ENCODE measurements at regions not wholly inside any gene's neighbourhood (a gene's known extent, or its start where the extent isn't known, plus 50 kb on each side); places are given as distances from the start of the nearest gene placed in this dataset.

DNA sequence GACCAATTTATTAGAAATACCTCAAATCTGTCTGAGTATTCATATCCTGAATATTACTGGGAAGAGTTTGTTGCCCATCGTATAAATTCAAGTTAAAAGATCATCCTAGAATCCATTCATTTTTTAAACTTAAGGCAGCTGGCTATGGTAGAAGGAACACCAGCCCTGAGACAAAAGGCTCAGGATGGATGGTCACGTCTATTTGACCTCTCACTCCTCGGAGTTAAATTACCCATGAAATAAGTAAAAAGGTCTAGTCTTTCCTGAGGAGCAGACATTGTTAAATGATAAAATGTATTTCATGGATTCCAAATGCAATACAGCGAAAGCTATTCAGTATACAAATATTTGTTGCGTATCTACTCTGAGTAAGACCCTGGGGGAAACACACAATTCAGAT lies 826.0 kb upstream of the LRATD1 start:
- intact Hi-C loops (cut with micrococcal nuclease; ENCODE audit: unreplicated experiment): no loop called here
- no peaks in the 10 kb centered on the region; the same call in 1 of the 2 replicates for H3K9me3 ChIP-seq (ENCODE audit: control insufficient read depth, insufficient read depth, low read depth, low read length)

DNA sequence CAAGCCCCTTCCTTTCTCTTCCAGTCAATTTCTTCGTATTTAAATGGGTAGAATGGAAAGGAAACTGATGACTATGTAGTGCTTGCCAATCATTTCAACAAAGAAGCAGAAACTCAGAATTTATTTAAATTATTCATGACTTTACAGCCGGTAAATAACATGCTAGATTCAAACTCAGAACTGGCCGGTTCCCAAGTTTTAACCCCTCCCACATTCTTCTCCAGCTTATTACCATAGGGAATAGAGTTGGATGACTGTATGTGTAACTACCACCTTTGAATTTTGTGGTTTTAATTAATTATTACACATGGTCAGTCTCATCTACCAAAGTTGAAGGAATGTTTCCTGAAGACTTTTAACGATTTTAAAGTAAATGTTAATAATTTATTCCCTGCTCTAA lies 819.3 kb upstream of the LRATD1 start:
- TF ChIP-seq TCF7L2 (IDR thresholded peaks at IDR 0.05; ENCODE audit: low read depth, low read length) (no peak), REST (IDR thresholded peaks at IDR 0.05; ENCODE audit: insufficient read depth in 1 of 2, low read depth in 2 of 2, low read length in 1 of 2) (no peak), SIN3A (IDR thresholded peaks at IDR 0.05; ENCODE audit: borderline replicate concordance, insufficient read depth, low read depth, low read length) (no peak), POLR2AphosphoS5 (IDR thresholded peaks at IDR 0.05; ENCODE audit: low read depth, low read length) (no peak)
- TF ChIP-seq, protein P1, sequence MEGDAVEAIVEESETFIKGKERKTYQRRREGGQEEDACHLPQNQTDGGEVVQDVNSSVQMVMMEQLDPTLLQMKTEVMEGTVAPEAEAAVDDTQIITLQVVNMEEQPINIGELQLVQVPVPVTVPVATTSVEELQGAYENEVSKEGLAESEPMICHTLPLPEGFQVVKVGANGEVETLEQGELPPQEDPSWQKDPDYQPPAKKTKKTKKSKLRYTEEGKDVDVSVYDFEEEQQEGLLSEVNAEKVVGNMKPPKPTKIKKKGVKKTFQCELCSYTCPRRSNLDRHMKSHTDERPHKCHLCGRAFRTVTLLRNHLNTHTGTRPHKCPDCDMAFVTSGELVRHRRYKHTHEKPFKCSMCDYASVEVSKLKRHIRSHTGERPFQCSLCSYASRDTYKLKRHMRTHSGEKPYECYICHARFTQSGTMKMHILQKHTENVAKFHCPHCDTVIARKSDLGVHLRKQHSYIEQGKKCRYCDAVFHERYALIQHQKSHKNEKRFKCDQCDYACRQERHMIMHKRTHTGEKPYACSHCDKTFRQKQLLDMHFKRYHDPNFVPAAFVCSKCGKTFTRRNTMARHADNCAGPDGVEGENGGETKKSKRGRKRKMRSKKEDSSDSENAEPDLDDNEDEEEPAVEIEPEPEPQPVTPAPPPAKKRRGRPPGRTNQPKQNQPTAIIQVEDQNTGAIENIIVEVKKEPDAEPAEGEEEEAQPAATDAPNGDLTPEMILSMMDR (IDR thresholded peaks at IDR 0.05): no peak
- Histone ChIP-seq H3K4me1 (ENCODE audit: control insufficient read depth, insufficient read depth, low read length) (no peaks in the 10 kb centered on the region), H3K4me3 (ENCODE audit: low read depth in 2 of 2, low read length in 2 of 2) (no peak overlapping the region), H3K36me3 (ENCODE audit: control insufficient read depth, insufficient read depth, low read length) (no peaks in the 10 kb centered on the region), H3K27me3 (ENCODE audit: control insufficient read depth, insufficient read depth, low read length) (no peaks in the 10 kb centered on the region), H3K27ac (ENCODE audit: low read length) (no peak overlapping the region), H3K9me3 (ENCODE audit: control insufficient read depth, insufficient read depth, low read depth, low read length) (no peaks in the 10 kb centered on the region)
- DNase-seq (ENCODE audit: low read depth, low spot score) (no peak), ATAC-seq (no peak)
- no TSS peak for BruUV-seq (replicated peaks)
- intact Hi-C loops (cut with micrococcal nuclease; ENCODE audit: unreplicated experiment) (no loop called here), in situ Hi-C loops (cut with HindIII; ENCODE audit: low pct_unique_long_range_greater_than_20kb, low sequenced_read_pairs) (no loop called here)
- POLR2A ChIA-PET: no interaction called here
- CTCF ChIA-PET: no interaction called here

More for the DNA sequence above, 826.0 kb upstream of the LRATD1 start:
- CTCF ChIA-PET: no interaction called here
- ATAC-seq (no peak), DNase-seq (ENCODE audit: low read depth, low spot score) (no peak)
- no peak overlapping the region for H3K4me3 ChIP-seq (ENCODE audit: low read depth in 2 of 2, low read length in 2 of 2)
- in situ Hi-C loops (cut with HindIII; ENCODE audit: low pct_unique_long_range_greater_than_20kb, low sequenced_read_pairs): no loop called here
- no peaks in the 10 kb centered on the region for H3K4me1 ChIP-seq (ENCODE audit: control insufficient read depth, insufficient read depth, low read length)
- no peak overlapping the region for H3K27ac ChIP-seq (ENCODE audit: low read length)
- no peaks in the 10 kb centered on the region for H3K36me3 ChIP-seq (ENCODE audit: control insufficient read depth, insufficient read depth, low read length)
- TF ChIP-seq POLR2AphosphoS5 (IDR thresholded peaks at IDR 0.05; ENCODE audit: low read depth, low read length): no peak
- TF ChIP-seq, protein P1 (IDR thresholded peaks at IDR 0.05): no peak
- TF ChIP-seq REST (IDR thresholded peaks at IDR 0.05; ENCODE audit: insufficient read depth in 1 of 2, low read depth in 2 of 2, low read length in 1 of 2): no peak
- TF ChIP-seq TCF7L2 (IDR thresholded peaks at IDR 0.05; ENCODE audit: low read depth, low read length): no peak
- TF ChIP-seq SIN3A (IDR thresholded peaks at IDR 0.05; ENCODE audit: borderline replicate concordance, insufficient read depth, low read depth, low read length): no peak
- POLR2A ChIA-PET: no interaction called here
- H3K27me3 ChIP-seq (ENCODE audit: control insufficient read depth, insufficient read depth, low read length): no peaks in the 10 kb centered on the region
- no TSS peak for BruUV-seq (replicated peaks)

All from Panc1 (cell line).